ENCODE measurements at regions not wholly inside any gene's neighbourhood (a gene's known extent, or its start where the extent isn't known, plus 50 kb on each side); places are given as distances from the start of the nearest gene placed in this dataset.
A peak's percentile ranks its signal among the peaks of the same experiment; 100 is the strongest.

DNA sequence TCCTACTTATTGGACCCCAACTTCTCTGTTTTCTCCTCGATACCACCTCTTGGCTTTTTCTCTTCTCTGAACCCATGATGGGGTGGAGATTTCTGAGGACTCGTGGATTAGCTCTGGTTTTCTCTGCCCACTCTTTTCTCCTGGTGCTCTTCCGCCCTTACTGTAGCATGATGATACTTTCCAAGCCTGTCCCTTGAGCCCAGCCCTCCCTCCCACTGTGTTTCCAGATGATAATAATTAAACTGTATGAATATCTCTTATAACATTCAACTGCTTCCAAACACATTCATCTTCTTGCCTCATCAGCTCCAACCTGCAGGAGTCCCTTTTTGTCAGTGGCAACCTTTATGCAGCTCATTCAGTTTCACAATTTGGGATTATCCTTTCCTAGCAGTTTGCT, 494.2 kb upstream of the KLF4 start:
- WGBS, 2 donors, result 57 to 68% methylated on average over 3 of the region's 3 CpGs
- intact Hi-C loops (cut with DNase I), result no loop called here

DNA sequence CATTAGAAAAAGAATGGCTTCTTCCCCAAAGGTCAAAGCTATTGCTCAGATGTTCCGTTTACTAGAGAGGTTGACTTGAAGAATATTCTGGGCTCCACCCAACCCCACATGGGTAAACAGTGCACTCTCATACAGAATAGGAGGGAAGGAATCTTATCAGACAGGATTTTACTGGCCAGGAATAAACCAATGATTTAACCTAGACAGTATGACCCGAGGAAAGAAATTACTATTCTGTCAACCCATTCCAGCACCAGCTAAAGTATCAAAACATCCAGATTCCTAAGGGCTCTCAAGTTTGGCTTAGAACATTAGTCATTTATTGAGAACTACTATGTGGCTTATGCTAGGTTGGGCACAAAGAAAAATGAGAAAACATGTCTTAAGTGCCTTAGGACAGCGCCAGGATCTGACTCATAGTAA, 493.6 kb upstream of the KLF4 start:
- TF ChIP-seq, protein P1, sequence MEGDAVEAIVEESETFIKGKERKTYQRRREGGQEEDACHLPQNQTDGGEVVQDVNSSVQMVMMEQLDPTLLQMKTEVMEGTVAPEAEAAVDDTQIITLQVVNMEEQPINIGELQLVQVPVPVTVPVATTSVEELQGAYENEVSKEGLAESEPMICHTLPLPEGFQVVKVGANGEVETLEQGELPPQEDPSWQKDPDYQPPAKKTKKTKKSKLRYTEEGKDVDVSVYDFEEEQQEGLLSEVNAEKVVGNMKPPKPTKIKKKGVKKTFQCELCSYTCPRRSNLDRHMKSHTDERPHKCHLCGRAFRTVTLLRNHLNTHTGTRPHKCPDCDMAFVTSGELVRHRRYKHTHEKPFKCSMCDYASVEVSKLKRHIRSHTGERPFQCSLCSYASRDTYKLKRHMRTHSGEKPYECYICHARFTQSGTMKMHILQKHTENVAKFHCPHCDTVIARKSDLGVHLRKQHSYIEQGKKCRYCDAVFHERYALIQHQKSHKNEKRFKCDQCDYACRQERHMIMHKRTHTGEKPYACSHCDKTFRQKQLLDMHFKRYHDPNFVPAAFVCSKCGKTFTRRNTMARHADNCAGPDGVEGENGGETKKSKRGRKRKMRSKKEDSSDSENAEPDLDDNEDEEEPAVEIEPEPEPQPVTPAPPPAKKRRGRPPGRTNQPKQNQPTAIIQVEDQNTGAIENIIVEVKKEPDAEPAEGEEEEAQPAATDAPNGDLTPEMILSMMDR (IDR thresholded peaks at IDR 0.05), result no peak
- no peak for TF ChIP-seq POLR2A (IDR thresholded peaks at IDR 0.05)
- whole genome bisulfite sequencing, 2 donors, result 22 to 24% methylated on average over 3 of the region's 3 CpGs
- no peaks in the 10 kb centered on the region for H3K27me3 ChIP-seq
- peak overlapping the region; percentile 61 to 74 (median 70) for H3K27ac ChIP-seq
- H3K36me3 ChIP-seq, result no peaks in the 10 kb centered on the region
- peaks cover 3 to 21% (median 14%) of the 10 kb centered on the region in 3 donors for H3K4me1 ChIP-seq
- intact Hi-C loops (cut with DNase I), result no loop called here
- no peak for DNase-seq
- no peak overlapping the region for H3K4me3 ChIP-seq
- no peaks in the 10 kb centered on the region for H3K9me3 ChIP-seq

More for the DNA sequence above, 494.2 kb upstream of the KLF4 start:
- Histone ChIP-seq H3K36me3 (no peaks in the 10 kb centered on the region), H3K4me3 (no peak overlapping the region), H3K27me3 (no peaks in the 10 kb centered on the region), H3K4me1 (peaks cover 3 to 21% (median 14%) of the 10 kb centered on the region in 3 donors), H3K9me3 (no peaks in the 10 kb centered on the region), H3K27ac (peak overlapping the region; percentile 61 to 74 (median 70))
- TF ChIP-seq, protein P1 (IDR thresholded peaks at IDR 0.05), result no peak
- TF ChIP-seq POLR2A (IDR thresholded peaks at IDR 0.05), result no peak
- DNase-seq, result no peak

DNA sequence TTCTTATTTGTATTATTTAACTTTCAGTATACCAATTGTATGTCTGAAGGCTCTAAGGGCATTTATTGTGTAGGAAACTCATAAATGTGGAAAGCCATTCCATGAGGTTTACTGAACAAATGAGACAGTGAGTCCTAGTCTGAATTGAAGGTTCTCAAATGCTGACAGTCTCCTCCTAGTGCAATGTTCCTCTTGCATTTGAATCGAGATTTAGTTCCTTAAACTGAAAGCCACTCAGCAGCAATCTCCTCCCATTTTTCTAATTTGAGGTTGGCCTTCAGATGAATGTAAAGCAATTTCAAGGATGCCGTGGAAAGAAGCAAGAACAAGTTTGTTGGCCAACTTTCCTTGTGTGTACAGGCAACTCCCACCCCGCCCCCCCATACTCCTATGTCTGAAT, 493.2 kb upstream of the KLF4 start:
- Histone ChIP-seq H3K4me1 (peaks cover 3 to 21% (median 14%) of the 10 kb centered on the region in 3 donors), H3K27ac (peak overlapping the region; percentile 61 to 74 (median 70)), H3K27me3 (no peaks in the 10 kb centered on the region), H3K4me3 (no peak overlapping the region), H3K9me3 (no peaks in the 10 kb centered on the region), H3K36me3 (no peaks in the 10 kb centered on the region)
- no peak for DNase-seq
- 33 to 35% methylated on average over 3 of the region's 3 CpGs for WGBS, 2 donors
- TF ChIP-seq POLR2A (IDR thresholded peaks at IDR 0.05), result no peak
- intact Hi-C loops (cut with DNase I), result no loop called here

DNA sequence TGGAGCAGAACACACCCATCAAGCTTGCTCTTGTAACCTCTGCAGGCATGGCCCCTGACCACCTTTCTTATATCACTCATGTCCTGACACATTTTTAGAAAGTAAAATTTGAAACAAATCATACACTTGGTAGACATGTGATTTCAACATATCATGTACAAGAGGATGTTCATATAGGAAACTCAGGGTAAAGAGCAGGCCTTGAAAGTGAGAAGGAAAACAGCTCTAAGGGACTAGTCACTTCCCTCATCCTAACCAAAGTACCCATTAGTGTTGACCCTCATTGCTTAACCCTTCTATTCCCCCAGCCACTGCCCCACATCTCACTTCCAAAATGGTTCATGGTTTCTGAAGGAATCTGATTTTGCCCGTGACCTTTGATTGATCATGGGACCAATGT, 492.4 kb upstream of the KLF4 start:
- intact Hi-C loops (cut with DNase I), result no loop called here
- WGBS, 2 donors, result 89 to 100% methylated on average over 1 of the region's 1 CpG
- no peak for DNase-seq
- Histone ChIP-seq H3K27ac (peak overlapping the region in 3 of 4 donors; percentile 61 to 74 (median 71)), H3K4me3 (no peak overlapping the region), H3K36me3 (no peaks in the 10 kb centered on the region), H3K27me3 (no peaks in the 10 kb centered on the region), H3K4me1 (peaks cover 3 to 27% (median 17%) of the 10 kb centered on the region in 3 donors), H3K9me3 (no peaks in the 10 kb centered on the region)
- no peak for TF ChIP-seq POLR2A (IDR thresholded peaks at IDR 0.05)
- TF ChIP-seq, protein P1 (IDR thresholded peaks at IDR 0.05), result no peak

DNA sequence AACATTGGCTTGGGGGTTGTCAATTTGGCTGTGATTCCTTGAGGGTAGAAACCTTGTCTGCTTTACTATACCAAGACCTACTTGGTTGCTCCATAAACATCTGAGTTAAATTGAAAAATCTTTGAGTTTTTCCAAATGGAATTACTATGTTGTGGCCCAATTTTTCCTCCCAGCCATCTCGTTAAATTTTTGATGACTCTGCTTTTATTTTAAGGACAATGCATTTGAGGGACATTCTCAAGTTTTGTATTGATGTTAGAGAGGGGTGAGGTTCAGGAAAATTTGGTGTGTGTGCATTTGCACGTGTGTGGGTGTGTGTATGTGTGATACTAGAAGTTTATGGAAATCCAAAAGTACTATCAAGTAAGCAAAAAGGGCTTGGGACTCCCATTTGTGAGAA, 491.4 kb upstream of the KLF4 start:
- no peak for DNase-seq
- no peak for TF ChIP-seq POLR2A (IDR thresholded peaks at IDR 0.05)
- TF ChIP-seq, protein P1 (IDR thresholded peaks at IDR 0.05), result no peak
- WGBS, 2 donors, result 91 to 100% methylated on average over 2 of the region's 2 CpGs
- no peaks in the 10 kb centered on the region for H3K36me3 ChIP-seq
- no peak overlapping the region for H3K4me3 ChIP-seq
- no peaks in the 10 kb centered on the region for H3K27me3 ChIP-seq
- H3K4me1 ChIP-seq, result peaks cover 3 to 38% (median 22%) of the 10 kb centered on the region in 3 donors
- H3K9me3 ChIP-seq, result no peaks in the 10 kb centered on the region
- intact Hi-C loops (cut with DNase I), result no loop called here
- H3K27ac ChIP-seq, result no peak overlapping the region

DNA sequence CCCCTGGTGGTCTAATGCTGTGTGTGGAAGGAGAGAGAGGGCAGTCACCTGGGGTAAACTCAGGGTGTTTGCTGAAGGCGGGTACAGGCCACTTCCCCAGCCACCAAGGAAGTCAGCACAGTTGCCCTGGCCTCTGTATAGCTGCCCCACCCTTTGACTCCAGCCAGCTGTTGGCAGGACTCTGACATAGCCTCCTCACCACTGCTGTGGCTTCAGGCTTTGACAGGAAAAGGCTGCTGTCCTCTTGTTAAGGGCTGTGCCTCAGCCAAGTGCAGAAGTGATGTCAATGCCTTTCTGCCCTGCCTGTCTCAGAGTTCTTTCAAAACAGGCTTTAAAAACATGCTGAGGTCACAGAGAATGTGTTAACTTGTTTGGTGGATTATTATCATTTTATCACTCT, 487.2 kb upstream of the KLF4 start:
- TF ChIP-seq, protein P1 (IDR thresholded peaks at IDR 0.05), result no peak
- no peak for TF ChIP-seq POLR2A (IDR thresholded peaks at IDR 0.05)
- intact Hi-C loops (cut with DNase I), result no loop called here
- Histone ChIP-seq H3K9me3 (no peaks in the 10 kb centered on the region), H3K36me3 (no peaks in the 10 kb centered on the region), H3K27ac (peak overlapping the region in 3 of 4 donors; percentile 35 to 68 (median 67)), H3K27me3 (no peaks in the 10 kb centered on the region), H3K4me3 (no peak overlapping the region), H3K4me1 (peaks cover 0 to 58% (median 9%) of the 10 kb centered on the region in 3 donors)
- WGBS, 2 donors, result 25 to 44% methylated on average over 1 of the region's 1 CpG
- peak; percentile 10 for DNase-seq
